Fibroblast of skin of scalp (primary cell): ENCODE measurements at regions not wholly inside any gene's neighbourhood (a gene's known extent, or its start where the extent isn't known, plus 50 kb on each side); places are given as distances from the start of the nearest gene placed in this dataset.

Experiments
- DNase-seq: peaks from one replicate; pipeline ENCODE4 v3.0.0-alpha.2; 2013

GRCh38 chr12:18207266-18207665 is 54.1 kb upstream of the PIK3C2G start:
- no peak for DNase-seq

GRCh38 chr12:18206198-18206597 is 55.1 kb upstream of the PIK3C2G start:
- DNase-seq, result no peak

GRCh38 chr12:18204053-18204452 is 57.3 kb upstream of the PIK3C2G start:
- no peak for DNase-seq

- DNase-seq, result no peak
Observed at GRCh38 chr12:18192119-18192518, 69.2 kb upstream of the PIK3C2G start.

DNA sequence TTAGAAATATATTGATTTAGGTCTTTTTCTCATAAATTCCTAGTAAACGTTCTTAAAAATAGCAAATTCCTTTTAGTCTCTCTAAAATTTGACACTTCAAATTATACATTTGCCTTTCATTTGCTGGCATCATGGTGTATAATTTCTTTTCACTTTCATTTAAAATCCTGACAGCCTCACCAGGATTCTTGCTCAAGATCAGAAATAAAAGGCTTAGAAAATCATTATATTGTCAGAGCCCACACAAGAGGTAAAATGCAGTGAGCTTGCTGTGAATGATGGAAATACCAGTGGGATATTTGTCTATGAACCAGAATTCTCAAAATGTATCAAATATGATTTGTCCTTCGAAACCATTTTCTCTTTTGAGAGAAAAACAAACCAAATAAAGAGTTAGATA is 78.2 kb upstream of the PIK3C2G start:
- DNase-seq, result no peak

- peak; percentile 83 for DNase-seq
Observed at GRCh38 chr12:18171571-18171970, 81.6 kb upstream of the RERGL start.

DNA sequence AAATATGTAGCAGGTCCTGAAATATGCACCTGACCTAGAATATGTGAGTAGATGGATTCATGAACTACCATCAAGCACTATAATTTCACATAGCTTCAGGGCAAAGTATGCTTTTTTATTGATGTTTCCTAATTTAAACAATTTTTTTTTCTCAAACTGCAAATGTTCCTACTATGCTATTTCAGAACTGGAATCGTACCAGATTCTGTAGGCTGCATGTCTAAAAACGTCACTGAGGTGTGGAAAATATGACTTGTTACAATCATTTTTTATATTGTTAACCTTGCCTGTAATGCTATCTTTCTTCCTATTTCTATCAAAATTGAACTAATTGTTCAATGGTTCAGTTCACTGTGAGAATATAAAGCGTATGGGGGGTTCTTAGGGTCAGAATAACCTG is 78.0 kb upstream of the RERGL start:
- DNase-seq, result no peak

- no peak for DNase-seq
Observed at GRCh38 chr12:18165889-18166288, 75.9 kb upstream of the RERGL start.

DNA sequence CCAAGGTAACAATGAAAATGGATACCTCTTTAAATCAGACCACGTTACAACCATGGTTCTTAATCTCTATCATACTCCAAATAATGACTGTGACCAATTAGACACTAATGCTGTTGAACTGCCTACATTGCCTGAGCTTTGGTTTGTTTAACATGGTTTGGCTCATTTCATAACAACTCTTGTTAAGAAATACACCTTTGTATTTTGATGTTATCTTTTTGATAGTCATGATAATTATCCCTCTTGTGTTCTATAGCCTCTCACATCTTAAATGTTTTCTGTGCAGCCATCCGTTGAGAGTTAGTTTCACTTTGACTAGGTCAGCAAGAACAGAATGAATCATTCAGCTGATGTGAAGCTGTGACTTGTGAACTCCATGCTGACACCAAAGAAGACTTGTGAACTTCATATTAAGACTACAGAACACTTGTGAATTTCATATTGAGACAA is 75.5 kb upstream of the RERGL start:
- peak; percentile 54 for DNase-seq

- DNase-seq, result no peak
Observed at GRCh38 chr12:18160901-18161300, 70.9 kb upstream of the RERGL start.

- DNase-seq, result peak; percentile 45
Observed at GRCh38 chr12:18158774-18159557, 69.0 kb upstream of the RERGL start.

DNA sequence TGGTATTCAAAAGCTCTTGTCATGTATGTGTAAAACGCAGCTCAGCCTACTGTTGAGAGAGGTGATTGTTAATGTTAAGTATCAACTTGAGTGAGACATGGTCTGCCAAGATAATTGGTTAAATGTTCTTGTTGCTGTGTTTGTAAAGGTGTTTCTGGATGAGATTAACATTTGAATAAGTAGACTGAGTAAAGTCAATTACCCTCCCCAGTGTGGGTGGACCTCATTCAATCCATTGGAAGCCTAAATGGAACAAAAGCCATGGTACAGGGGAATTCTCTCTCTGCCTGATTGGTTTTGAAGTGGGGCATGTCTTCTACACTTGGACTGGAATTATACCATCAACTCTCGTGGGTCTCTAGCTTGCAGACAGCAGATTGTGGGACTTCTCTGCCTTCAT is 63.8 kb upstream of the RERGL start:
- DNase-seq, result no peak

DNA sequence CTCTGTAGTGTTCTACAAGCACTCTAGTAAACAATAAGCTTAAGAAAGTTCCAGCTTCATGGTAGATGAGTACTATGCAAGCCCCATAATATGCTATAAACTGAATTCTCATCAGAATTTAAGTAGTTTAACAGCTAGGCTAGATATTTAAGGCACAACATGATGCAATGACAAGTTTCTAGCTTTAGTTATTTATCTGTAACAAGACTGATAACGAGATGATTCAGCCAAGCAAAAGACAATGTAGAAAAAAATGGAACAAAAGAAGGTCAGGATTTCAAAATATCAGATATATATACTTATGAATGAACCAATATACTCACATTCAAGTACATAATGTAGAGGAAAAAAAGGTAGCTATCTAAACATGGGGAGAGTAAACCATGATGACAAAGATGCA is 61.0 kb upstream of the RERGL start:
- no peak for DNase-seq

- no peak for DNase-seq
Observed at GRCh38 chr12:18148961-18149360, 59.0 kb upstream of the RERGL start.

DNA sequence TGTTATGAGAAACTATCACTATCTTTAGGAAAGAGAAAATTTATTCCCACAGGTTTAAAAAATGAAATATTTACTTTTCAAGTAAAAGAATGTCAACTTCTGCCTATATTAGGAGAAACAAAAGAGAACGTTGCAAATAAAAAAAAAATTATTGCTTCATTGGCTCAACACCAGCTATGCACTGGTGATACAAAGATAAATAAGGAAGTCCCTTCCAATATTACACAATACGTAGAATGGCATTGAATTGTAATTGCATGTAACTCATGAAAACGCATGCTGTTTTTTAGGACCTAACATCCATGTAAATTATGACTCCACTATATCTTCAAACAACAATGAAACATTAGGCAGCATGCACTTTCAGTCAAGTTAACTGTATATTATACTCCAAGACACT is 56.4 kb upstream of the RERGL start:
- no peak for DNase-seq

- DNase-seq, result no peak
Observed at GRCh38 chr12:18145924-18146323, 55.9 kb upstream of the RERGL start.

- DNase-seq, result peak; percentile 74
Observed at GRCh38 chr12:18141048-18141982, 51.3 kb upstream of the RERGL start.

DNA sequence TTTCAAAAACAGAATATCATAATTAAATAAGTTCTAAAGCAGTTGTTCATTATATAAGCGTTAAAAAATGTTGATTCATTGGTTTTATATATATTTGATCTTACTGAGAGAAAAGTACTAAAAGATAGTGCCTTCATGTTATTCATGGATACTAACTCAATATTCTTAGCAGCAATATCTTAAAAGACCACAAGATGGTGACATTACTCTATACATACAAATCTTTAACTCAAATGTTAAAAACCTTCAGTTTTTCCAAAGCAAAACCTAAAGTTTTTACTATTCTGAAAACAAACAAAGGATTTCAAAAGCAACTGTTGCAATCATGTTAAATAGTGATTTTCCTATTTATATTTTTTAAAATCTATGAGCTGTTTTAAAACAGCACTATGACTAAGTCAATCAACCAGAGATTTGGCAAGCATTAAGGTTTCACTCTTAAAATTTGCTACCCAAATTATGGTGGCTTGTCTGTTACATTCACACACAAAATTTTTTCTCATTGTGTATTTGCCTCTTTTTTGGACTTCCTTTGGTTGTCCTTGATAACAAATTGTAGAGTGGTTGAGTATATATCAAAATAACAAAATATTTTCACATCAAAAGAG is 50.1 kb upstream of the RERGL start:
- peak; percentile 47 for DNase-seq
